Calu3 (cell line): ENCODE measurements at regions not wholly inside any gene's neighbourhood (a gene's known extent, or its start where the extent isn't known, plus 50 kb on each side); places are given as distances from the start of the nearest gene placed in this dataset.

Experiments used
- BruUV-seq: library from RNA; stranded (reverse); fragments of 400-500 nt; replicated peaks from 2 replicates; lab custom pipeline; 2021; lab: Mats Ljungman, UMichigan
- CTCF ChIA-PET: fragments of 300-600 bp; sonication (Branson Sonifier 250); formaldehyde crosslinking; loops from one replicate; lab custom pipeline; 2022; ENCODE audit warnings: antibody characterized with exemption; lab: Charles Lee
- DNase-seq: peaks from one replicate; pipeline ENCODE4 v3.0.0; 2022
- H3K27ac Mint-ChIP-seq: one replicate; pipeline ENCODE4 v1.8.0; 2022; ENCODE audit warnings: mixed read lengths; ENCODE audit not compliant: unreplicated experiment
- H3K27me3 Mint-ChIP-seq: one replicate; pipeline ENCODE4 v1.8.0; 2022; ENCODE audit warnings: mixed read lengths; ENCODE audit not compliant: unreplicated experiment
- H3K36me3 Mint-ChIP-seq: one replicate; pipeline ENCODE4 v1.8.0; 2022; ENCODE audit warnings: mild to moderate bottlenecking, moderate library complexity, mixed read lengths; ENCODE audit not compliant: insufficient read depth, unreplicated experiment
- H3K4me1 Mint-ChIP-seq: one replicate; pipeline ENCODE4 v1.8.0; 2022; ENCODE audit warnings: mild to moderate bottlenecking, low read depth, mixed read lengths; ENCODE audit not compliant: unreplicated experiment
- H3K4me3 Mint-ChIP-seq: one replicate; pipeline ENCODE4 v1.8.0; 2022; ENCODE audit warnings: mild to moderate bottlenecking, low read depth, moderate library complexity, mixed read lengths; ENCODE audit not compliant: unreplicated experiment
- H3K9me3 Mint-ChIP-seq: one replicate; pipeline ENCODE4 v1.8.0; 2022; ENCODE audit warnings: low read depth, mixed read lengths; ENCODE audit not compliant: unreplicated experiment
- intact Hi-C: fragments of 100-400 bp; cut with micrococcal nuclease; formaldehyde crosslinking; loops from one replicate; pipeline ENCODE4 v1.10.0; 2022; ENCODE audit not compliant: unreplicated experiment
- TF ChIP-seq, protein P1 (sequence below): fragments of 200-600 bp; IDR thresholded peaks from one replicate; pipeline ENCODE4 v1.8.0; 2022; ENCODE audit warnings: antibody characterized with exemption; ENCODE audit not compliant: unreplicated experiment

DNA sequence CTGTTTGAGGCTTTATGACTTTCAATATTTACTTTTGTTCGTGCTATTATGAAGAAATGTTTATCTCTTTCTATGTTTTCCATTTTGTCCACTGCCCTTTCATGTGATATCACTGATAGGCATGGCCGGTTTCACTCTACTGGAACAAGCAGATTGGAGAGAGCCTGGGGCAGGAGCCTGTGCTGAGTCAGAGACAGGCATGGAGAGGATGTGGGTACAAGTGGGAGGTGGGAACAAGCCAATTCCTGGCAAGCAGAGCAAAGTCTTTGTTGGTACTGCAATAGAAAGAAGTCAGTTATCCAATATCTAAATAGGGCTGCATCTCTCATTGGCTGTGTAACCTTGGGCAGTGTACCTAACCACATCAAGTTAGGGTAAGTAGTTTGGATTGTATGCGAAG lies 545.6 kb upstream of the MAP3K7 start:
- Mint-ChIP-seq H3K4me3 (no peak overlapping the region), H3K27ac (no peak overlapping the region), H3K36me3 (no peaks in the 10 kb centered on the region), H3K9me3 (no peaks in the 10 kb centered on the region), H3K4me1 (no peaks in the 10 kb centered on the region), H3K27me3 (no peaks in the 10 kb centered on the region)
- CTCF ChIA-PET = no interaction called here
- TF ChIP-seq, protein P1, sequence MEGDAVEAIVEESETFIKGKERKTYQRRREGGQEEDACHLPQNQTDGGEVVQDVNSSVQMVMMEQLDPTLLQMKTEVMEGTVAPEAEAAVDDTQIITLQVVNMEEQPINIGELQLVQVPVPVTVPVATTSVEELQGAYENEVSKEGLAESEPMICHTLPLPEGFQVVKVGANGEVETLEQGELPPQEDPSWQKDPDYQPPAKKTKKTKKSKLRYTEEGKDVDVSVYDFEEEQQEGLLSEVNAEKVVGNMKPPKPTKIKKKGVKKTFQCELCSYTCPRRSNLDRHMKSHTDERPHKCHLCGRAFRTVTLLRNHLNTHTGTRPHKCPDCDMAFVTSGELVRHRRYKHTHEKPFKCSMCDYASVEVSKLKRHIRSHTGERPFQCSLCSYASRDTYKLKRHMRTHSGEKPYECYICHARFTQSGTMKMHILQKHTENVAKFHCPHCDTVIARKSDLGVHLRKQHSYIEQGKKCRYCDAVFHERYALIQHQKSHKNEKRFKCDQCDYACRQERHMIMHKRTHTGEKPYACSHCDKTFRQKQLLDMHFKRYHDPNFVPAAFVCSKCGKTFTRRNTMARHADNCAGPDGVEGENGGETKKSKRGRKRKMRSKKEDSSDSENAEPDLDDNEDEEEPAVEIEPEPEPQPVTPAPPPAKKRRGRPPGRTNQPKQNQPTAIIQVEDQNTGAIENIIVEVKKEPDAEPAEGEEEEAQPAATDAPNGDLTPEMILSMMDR = no peak
- no TSS peak for BruUV-seq
- intact Hi-C loops = no loop called here
- DNase-seq = no peak

DNA sequence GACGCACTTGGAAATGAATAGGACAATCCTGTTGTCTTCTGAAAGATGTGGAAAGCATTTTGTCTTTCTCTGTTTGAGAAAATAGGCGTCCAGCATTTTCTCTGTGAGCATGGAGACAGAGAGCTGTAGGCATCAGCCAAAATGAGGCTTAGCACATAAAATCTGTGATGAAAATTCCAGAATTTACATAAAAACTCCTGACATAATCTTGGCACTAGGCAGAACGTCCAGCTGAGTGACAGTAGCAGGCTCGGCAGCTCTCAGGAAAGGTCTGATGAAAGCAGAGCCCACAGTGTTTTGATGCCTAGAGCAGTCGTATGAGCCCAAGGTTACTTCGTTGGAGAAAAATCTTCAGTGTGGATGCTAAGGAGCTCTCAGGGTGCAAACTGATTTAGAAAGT lies 543.3 kb upstream of the MAP3K7 start:
- TF ChIP-seq, protein P1 = no peak
- no peak for DNase-seq
- no peak overlapping the region for H3K4me3 Mint-ChIP-seq
- H3K27ac Mint-ChIP-seq = no peak overlapping the region
- no peaks in the 10 kb centered on the region for H3K4me1 Mint-ChIP-seq
- H3K9me3 Mint-ChIP-seq = no peaks in the 10 kb centered on the region
- intact Hi-C loops = no loop called here
- CTCF ChIA-PET = no interaction called here
- BruUV-seq = no TSS peak
- H3K36me3 Mint-ChIP-seq = no peaks in the 10 kb centered on the region
- H3K27me3 Mint-ChIP-seq = no peaks in the 10 kb centered on the region

DNA sequence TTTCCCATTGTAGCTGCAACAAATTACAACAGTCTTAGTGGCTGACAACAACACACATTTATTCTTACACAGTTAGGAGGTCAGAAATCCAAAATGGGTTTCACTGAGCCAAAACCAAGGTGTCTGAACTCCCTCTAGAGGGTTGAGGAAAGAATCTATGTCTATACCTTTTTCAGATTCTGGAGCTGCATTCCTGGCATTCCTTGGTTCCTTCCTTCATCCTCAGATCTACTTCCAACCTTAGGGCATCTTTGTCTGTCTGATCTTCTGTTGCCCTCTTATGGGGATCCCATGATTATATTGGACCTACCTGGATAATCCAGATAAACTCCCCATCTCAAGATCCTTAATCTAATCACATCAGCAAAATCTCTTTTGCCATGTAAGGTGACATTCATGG lies 540.9 kb upstream of the MAP3K7 start:
- H3K36me3 Mint-ChIP-seq = no peaks in the 10 kb centered on the region
- H3K9me3 Mint-ChIP-seq = no peaks in the 10 kb centered on the region
- H3K27me3 Mint-ChIP-seq = no peaks in the 10 kb centered on the region
- intact Hi-C loops = no loop called here
- no peaks in the 10 kb centered on the region for H3K4me1 Mint-ChIP-seq
- TF ChIP-seq, protein P1 = no peak
- CTCF ChIA-PET = no interaction called here
- BruUV-seq = no TSS peak
- DNase-seq = no peak
- no peak overlapping the region for H3K4me3 Mint-ChIP-seq
- no peak overlapping the region for H3K27ac Mint-ChIP-seq

DNA sequence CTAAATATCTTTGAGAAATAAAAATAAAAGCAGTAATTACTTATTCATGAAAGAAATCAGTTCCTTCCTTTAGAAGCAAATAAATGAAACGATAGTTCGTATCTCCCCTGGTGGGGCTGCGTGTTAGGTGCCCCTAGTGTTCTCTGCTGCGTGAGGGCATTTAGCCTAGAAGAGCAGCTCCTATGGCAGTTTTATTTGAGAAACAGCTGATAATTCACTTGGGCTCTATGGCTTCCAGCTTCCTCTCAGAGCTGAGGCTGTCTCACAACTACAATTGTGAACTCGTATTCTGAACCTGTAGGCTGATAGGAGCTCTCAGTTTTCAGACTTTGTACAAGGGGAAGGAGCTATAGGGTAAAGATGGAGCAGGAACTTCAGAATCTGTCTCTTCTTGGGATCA lies 540.0 kb upstream of the MAP3K7 start:
- CTCF ChIA-PET = no interaction called here
- no TSS peak for BruUV-seq
- Mint-ChIP-seq H3K27me3 (no peaks in the 10 kb centered on the region), H3K36me3 (no peaks in the 10 kb centered on the region), H3K9me3 (no peaks in the 10 kb centered on the region), H3K4me1 (no peaks in the 10 kb centered on the region), H3K27ac (no peak overlapping the region), H3K4me3 (no peak overlapping the region)
- intact Hi-C loops = no loop called here
- TF ChIP-seq, protein P1 = no peak
- DNase-seq = no peak

DNA sequence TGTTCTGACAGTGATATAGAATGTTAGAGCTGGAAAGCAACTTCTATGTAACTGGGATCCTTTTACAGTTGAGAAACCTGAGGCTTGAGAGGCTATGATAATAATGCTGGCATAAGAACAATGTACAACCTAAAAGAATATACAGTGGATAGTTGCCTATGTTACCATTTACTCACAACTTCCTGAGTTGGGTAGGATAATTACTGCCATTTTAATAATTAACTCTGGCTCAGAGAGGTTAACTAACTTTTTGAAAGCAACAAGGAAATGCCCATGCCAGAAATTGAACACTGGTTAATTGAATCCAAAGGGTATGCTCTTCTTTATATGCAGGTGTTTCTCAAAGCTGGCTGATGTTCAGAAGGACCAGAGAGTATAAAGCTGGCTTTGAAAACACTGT lies 530.7 kb upstream of the MAP3K7 start:
- Mint-ChIP-seq H3K9me3 (no peaks in the 10 kb centered on the region), H3K36me3 (no peaks in the 10 kb centered on the region), H3K4me1 (no peaks in the 10 kb centered on the region), H3K27me3 (peaks cover 4% of the 10 kb centered on the region), H3K27ac (no peak overlapping the region), H3K4me3 (no peak overlapping the region)
- TF ChIP-seq, protein P1 = no peak
- intact Hi-C loops = no loop called here
- no peak for DNase-seq
- CTCF ChIA-PET = no interaction called here
- BruUV-seq = no TSS peak
